Dedifferentiated amniotic fluid mesenchymal stem cell (primary cell): ENCODE measurements at regions not wholly inside any gene's neighbourhood (a gene's known extent, or its start where the extent isn't known, plus 50 kb on each side); places are given as distances from the start of the nearest gene placed in this dataset.

ENCODE experiments used
- DNase-seq: peaks from one replicate; pipeline ENCODE4 v3.0.0-alpha.2; 2016; ENCODE audit errors: extremely low spot score

GRCh38 chr2:176502619-176503018 lies 233.4 kb downstream of the MTX2 start:
- no peak for DNase-seq

- no peak for DNase-seq
Observed at GRCh38 chr2:176503776-176504175, 234.5 kb downstream of the MTX2 start.

GRCh38 chr2:176504440-176504839 lies 235.2 kb downstream of the MTX2 start:
- no peak for DNase-seq

GRCh38 chr2:176507786-176508185 lies 238.5 kb downstream of the MTX2 start:
- DNase-seq, result no peak

GRCh38 chr2:176508374-176508773 lies 239.1 kb downstream of the MTX2 start:
- no peak for DNase-seq

GRCh38 chr2:176508984-176509740 lies 239.9 kb downstream of the MTX2 start:
- DNase-seq, result no peak

GRCh38 chr2:176514276-176514675 lies 245.0 kb downstream of the MTX2 start:
- no peak for DNase-seq

- DNase-seq, result no peak
Observed at GRCh38 chr2:176514805-176515500, 245.7 kb downstream of the MTX2 start.

- DNase-seq, result no peak
Observed at GRCh38 chr2:176516051-176516602, 246.9 kb downstream of the MTX2 start.

- DNase-seq, result no peak
Observed at GRCh38 chr2:176518823-176519222, 249.6 kb downstream of the MTX2 start.

GRCh38 chr2:176521878-176522670 lies 252.8 kb downstream of the MTX2 start:
- DNase-seq, result no peak

- DNase-seq, result no peak
Observed at GRCh38 chr2:176525086-176525485, 255.8 kb downstream of the MTX2 start.

GRCh38 chr2:176526995-176527901 lies 258.0 kb downstream of the MTX2 start:
- no peak for DNase-seq

GRCh38 chr2:176531608-176532007 lies 262.4 kb downstream of the MTX2 start:
- DNase-seq, result no peak

- no peak for DNase-seq
Observed at GRCh38 chr2:176533505-176534193, 264.4 kb downstream of the MTX2 start.

GRCh38 chr2:176534798-176535466 lies 265.7 kb downstream of the MTX2 start:
- DNase-seq, result no peak

- no peak for DNase-seq
Observed at GRCh38 chr2:176535467-176536113, 266.3 kb downstream of the MTX2 start.

- no peak for DNase-seq
Observed at GRCh38 chr2:176536439-176537133, 267.3 kb downstream of the MTX2 start.

GRCh38 chr2:176537932-176538331 lies 268.7 kb downstream of the MTX2 start:
- no peak for DNase-seq
